VCaP (cell line): ENCODE measurements at regions not wholly inside any gene's neighbourhood (a gene's known extent, or its start where the extent isn't known, plus 50 kb on each side); places are given as distances from the start of the nearest gene placed in this dataset.

Experiments used
- H3K27ac ChIP-seq: fragments of 450-650 bp; 2 replicates; pipeline ENCODE4 v1.5.1; 2017
- TF ChIP-seq, protein P1 (sequence below): fragments of 450-650 bp; conservative IDR thresholded peaks from 2 replicates; pipeline ENCODE4 v1.5.1; 2017; ENCODE audit warnings: mild to moderate bottlenecking, moderate library complexity

DNA sequence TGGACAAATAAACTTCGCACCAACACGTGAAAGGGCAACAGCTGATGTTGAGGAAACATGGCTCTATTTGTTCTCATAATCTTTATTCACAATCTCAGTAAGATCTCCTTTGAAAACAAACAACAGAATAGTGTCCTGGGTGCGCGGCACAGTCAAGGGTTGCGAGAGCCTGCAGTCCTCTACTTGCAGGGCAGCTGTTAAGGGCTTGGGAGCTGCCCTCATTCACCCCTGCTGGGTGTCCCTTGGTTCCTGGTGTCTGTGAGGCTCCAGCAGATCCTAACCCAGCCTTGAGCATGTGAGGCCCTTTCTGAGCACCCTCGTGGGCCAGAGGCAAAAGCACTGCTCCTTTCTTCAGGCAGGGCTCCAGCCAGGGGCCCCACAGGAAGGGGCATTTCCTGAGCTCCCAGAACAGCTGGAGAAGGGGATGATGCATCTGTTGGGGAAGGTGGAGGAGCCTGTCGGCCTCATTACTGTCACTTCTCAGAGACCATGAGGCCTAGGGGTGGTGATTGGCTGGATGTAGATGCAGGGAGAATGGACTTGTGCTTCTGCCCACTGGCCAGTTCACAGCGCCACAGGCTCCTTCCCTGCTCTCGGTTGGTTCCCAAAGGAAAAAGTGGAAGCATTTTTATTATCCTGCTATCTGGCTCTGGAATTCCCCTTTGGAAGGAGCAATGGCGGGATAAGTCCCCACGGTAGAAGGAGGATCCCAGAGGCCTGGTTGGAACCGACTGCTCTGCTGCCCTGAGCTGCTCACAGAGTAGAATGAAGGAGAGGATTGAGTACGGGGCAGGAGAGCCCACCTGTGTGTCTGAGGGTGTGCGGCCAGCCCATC, 51.9 kb upstream of the KLF13 start:
- H3K27ac ChIP-seq, result peak overlapping the region; percentile 82
- TF ChIP-seq, protein P1, sequence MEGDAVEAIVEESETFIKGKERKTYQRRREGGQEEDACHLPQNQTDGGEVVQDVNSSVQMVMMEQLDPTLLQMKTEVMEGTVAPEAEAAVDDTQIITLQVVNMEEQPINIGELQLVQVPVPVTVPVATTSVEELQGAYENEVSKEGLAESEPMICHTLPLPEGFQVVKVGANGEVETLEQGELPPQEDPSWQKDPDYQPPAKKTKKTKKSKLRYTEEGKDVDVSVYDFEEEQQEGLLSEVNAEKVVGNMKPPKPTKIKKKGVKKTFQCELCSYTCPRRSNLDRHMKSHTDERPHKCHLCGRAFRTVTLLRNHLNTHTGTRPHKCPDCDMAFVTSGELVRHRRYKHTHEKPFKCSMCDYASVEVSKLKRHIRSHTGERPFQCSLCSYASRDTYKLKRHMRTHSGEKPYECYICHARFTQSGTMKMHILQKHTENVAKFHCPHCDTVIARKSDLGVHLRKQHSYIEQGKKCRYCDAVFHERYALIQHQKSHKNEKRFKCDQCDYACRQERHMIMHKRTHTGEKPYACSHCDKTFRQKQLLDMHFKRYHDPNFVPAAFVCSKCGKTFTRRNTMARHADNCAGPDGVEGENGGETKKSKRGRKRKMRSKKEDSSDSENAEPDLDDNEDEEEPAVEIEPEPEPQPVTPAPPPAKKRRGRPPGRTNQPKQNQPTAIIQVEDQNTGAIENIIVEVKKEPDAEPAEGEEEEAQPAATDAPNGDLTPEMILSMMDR, result no peak

DNA sequence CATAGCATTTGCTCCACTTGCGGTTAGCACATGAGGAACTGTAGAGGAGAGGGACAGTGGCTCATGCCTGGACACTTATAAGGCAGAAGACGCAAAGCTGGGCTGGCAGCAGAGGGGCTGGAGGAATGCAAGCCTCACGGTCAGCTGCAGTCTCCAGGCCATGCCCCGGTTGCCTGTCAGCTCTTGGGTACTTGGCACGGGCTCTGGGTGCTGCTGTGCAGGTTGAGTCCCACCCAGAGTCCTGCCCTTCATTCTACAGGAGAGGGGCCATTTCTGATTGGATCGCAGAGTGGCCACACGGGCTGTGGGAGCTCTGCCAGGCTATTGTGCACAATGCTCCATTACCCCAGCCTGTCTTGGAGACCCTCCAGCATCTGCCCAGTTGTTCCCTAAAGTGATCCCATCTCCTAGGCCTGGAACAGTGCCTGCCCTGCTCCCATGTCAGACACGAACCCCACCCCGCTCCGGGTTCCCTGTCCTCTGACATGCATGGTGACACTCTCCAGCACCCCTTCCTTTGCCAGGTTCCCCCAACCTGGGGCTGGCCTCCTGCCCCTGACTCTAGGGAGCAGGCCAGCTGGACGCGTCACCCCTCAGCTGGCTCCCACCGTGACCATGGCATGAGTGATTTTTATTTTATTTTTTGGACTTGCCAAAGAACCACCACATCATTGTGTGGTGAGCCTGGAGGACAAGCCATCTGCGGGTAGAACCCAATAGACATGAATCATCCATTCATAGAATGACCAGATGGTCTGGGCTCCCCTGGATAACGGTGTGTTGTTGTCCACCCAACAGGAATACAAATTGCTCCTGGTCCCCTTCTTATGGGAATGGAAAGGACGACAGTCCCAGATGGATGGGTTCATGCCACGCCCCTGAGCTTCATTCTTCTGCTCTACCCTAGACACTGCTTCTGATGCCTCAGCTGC, 51.0 kb upstream of the KLF13 start:
- TF ChIP-seq, protein P1, result no peak
- H3K27ac ChIP-seq, result peak overlapping the region; percentile 82

DNA sequence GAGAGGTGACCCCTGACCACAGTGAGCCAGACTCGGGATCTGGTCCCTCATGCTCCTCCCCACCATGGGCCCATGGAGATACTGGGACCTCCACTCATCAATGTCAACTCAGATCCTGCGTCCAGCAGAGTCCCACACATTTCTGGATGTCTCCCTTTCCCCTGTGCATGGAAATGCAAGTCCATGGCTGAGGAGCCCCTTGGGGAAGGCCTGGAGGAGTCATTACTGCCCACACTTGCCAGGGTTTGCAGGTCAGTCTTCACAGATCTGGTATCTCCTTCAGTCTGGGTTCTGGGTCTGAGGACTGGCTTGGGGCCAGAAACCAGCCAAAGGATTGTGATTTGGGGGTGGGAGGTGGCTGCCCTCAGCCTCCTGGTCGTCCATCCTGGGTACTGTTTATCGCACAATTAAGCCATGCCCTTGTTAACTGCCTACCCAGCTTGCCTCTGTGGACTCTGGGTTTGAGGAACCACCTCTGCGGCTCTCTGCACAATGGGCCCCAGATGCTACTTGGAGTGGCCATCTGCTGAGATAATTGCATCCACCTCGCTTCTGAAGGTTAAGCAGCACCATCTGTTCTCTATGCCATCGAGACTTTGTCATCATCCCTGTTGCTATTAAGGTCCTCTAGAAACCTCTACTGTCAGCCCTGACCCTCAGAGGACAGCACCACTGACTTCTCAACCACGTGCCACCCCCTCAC, 49.9 kb upstream of the KLF13 start:
- TF ChIP-seq, protein P1, result no peak
- H3K27ac ChIP-seq, result no peak overlapping the region
